Adrenal gland (tissue), 5 donors: ENCODE measurements at regions not wholly inside any gene's neighbourhood (a gene's known extent, or its start where the extent isn't known, plus 50 kb on each side); places are given as distances from the start of the nearest gene placed in this dataset.

Experiments
- POLR2A ChIP-seq, 2 donors: fragments of 450-650 bp; IDR thresholded peaks; one replicate each; pipeline ENCODE4 v1.6.1; 2017; ENCODE audit warnings: antibody characterized with exemption in 2 of 2, mild to moderate bottlenecking in 2 of 2, moderate library complexity in 1 of 2
- TF ChIP-seq, protein P1 (sequence below), 6 experiments: fragments of 450-650 bp in 4 of 6; fragments of 200-600 bp in 2 of 6; sonication (generic) in 1 of 6; IDR thresholded peaks; 1 replicate in 5 of 6; 2 replicates in 1 of 6; pipeline versions ENCODE4 v1.5.1 to v1.8.0; 2016 to 2021; ENCODE audit warnings: antibody characterized with exemption in 6 of 6, mild to moderate bottlenecking in 2 of 6, moderate library complexity in 1 of 6
- donor health status: DM: no; HTN: no; CAD: no.

DNA sequence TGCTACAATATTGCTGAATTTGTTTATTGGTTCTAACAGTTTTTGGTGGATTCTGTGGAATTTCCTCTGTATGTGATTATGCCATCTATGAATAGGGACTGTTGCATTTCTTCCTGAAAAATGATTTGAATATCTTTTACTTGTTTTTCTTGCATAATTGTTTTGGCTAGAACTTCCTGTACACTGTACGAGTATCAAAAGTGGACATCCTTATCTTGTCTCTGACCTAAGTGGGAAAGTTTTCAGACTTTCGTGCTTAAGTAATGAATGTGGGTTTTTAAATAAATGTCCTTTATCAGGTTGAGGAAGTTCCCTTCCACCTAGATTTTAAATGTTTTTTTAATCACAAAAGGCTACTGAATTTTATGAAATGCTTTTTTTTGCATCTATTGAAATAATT, 203.8 kb upstream of the ATP10A start:
- TF ChIP-seq, protein P1, sequence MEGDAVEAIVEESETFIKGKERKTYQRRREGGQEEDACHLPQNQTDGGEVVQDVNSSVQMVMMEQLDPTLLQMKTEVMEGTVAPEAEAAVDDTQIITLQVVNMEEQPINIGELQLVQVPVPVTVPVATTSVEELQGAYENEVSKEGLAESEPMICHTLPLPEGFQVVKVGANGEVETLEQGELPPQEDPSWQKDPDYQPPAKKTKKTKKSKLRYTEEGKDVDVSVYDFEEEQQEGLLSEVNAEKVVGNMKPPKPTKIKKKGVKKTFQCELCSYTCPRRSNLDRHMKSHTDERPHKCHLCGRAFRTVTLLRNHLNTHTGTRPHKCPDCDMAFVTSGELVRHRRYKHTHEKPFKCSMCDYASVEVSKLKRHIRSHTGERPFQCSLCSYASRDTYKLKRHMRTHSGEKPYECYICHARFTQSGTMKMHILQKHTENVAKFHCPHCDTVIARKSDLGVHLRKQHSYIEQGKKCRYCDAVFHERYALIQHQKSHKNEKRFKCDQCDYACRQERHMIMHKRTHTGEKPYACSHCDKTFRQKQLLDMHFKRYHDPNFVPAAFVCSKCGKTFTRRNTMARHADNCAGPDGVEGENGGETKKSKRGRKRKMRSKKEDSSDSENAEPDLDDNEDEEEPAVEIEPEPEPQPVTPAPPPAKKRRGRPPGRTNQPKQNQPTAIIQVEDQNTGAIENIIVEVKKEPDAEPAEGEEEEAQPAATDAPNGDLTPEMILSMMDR (IDR thresholded peaks at IDR 0.05) = no peak
- TF ChIP-seq POLR2A (IDR thresholded peaks at IDR 0.05) = no peak
